ENCODE measurements at regions not wholly inside any gene's neighbourhood (a gene's known extent, or its start where the extent isn't known, plus 50 kb on each side); places are given as distances from the start of the nearest gene placed in this dataset.
"Not testable (repeated sequence)": the region's sequence is repeated elsewhere in the genome, so short reads cannot be mapped to it uniquely, and the experiment has no call there.

GRCh38 chr2:87338998-87339397 lies 317.4 kb upstream of the PLGLB1 start:
- POLR2A ChIA-PET; H3K27me3 ChIP-seq (ENCODE audit: control insufficient read depth in 2 of 2, insufficient read depth in 2 of 2, low read length in 2 of 2); H3K36me3 ChIP-seq (ENCODE audit: control insufficient read depth in 2 of 2, extremely low read depth in 1 of 2, insufficient read depth in 2 of 2, low read length in 2 of 2); H3K9ac ChIP-seq (replicated peaks; ENCODE audit: extremely low read depth, insufficient read depth, low read length); H3K79me2 ChIP-seq (ENCODE audit: control insufficient read depth, insufficient read depth, low read length); H3K27ac ChIP-seq (ENCODE audit: insufficient read depth, low read depth, low read length); BruUV-seq (replicated peaks); H3K9me1 ChIP-seq (replicated peaks; ENCODE audit: control insufficient read depth, extremely low read depth, insufficient read depth, low read length); H3K4me3 ChIP-seq (replicated peaks in 1 of 3; ENCODE audit: insufficient read depth in 1 of 3, low read depth in 1 of 3, low read length in 3 of 3); dilution Hi-C loops (cut with MboI; ENCODE audit: extremely low pct_ligation_motif_present, low sequenced_read_pairs); H3K9me3 ChIP-seq (replicated peaks; ENCODE audit: control insufficient read depth, insufficient read depth, low read length); H3K4me1 ChIP-seq (ENCODE audit: control insufficient read depth, extremely low read depth, insufficient read depth, low read length); intact Hi-C loops (cut with micrococcal nuclease); H3K4me2 ChIP-seq (ENCODE audit: insufficient read depth, low read length); H2AFZ ChIP-seq (ENCODE audit: low read depth, low read length); FAIRE-seq; CTCF ChIA-PET; H4K20me1 ChIP-seq (replicated peaks; ENCODE audit: control insufficient read depth, extremely low read depth, insufficient read depth, low read length): not testable (repeated sequence)
- peak; percentile 1 for DNase-seq (ENCODE audit: low read depth, low spot score)

DNA sequence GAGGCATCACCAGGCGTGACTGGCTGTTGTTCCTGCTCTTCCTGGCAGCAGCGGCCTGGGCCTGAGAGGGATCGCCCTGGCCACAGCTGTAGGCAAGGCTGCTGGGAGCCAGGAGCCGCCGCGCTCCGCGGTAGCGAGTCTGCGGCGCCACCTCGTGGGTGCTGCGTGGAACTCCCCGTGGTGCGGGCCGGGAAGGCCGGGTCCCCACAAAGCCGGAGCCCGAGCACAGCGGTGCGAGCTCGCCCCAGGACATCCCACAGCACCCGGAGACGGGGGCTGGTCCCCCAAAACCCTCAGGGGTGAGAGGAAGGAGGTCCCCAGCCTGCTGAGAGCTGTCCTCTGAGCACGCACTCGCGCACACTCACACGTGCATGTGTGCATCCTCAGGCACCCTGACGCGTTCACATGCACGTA lies 320.0 kb upstream of the PLGLB1 start:
- POLR2A ChIA-PET; dilution Hi-C loops (cut with MboI; ENCODE audit: extremely low pct_ligation_motif_present, low sequenced_read_pairs); H3K9me3 ChIP-seq (replicated peaks; ENCODE audit: control insufficient read depth, insufficient read depth, low read length); intact Hi-C loops (cut with micrococcal nuclease); H4K20me1 ChIP-seq (replicated peaks; ENCODE audit: control insufficient read depth, extremely low read depth, insufficient read depth, low read length); CTCF ChIA-PET; H3K79me2 ChIP-seq (ENCODE audit: control insufficient read depth, insufficient read depth, low read length); BruUV-seq (replicated peaks); H3K9ac ChIP-seq (replicated peaks; ENCODE audit: extremely low read depth, insufficient read depth, low read length); H3K4me3 ChIP-seq (replicated peaks in 1 of 3; ENCODE audit: insufficient read depth in 1 of 3, low read depth in 1 of 3, low read length in 3 of 3); H3K36me3 ChIP-seq (ENCODE audit: control insufficient read depth in 2 of 2, extremely low read depth in 1 of 2, insufficient read depth in 2 of 2, low read length in 2 of 2); H3K27ac ChIP-seq (ENCODE audit: insufficient read depth, low read depth, low read length); H3K4me1 ChIP-seq (ENCODE audit: control insufficient read depth, extremely low read depth, insufficient read depth, low read length); FAIRE-seq; H3K27me3 ChIP-seq (ENCODE audit: control insufficient read depth in 2 of 2, insufficient read depth in 2 of 2, low read length in 2 of 2); H3K4me2 ChIP-seq (ENCODE audit: insufficient read depth, low read length); H3K9me1 ChIP-seq (replicated peaks; ENCODE audit: control insufficient read depth, extremely low read depth, insufficient read depth, low read length): not testable (repeated sequence)
- peak; percentile 56 for DNase-seq (ENCODE audit: low read depth, low spot score)
- peak overlapping the region; percentile 54 for H2AFZ ChIP-seq (ENCODE audit: low read depth, low read length)
- peak; percentile 24 to 56 for TF ChIP-seq CTCF (IDR thresholded peaks at IDR 0.05; ENCODE audit: extremely low read depth in 1 of 2, insufficient read depth in 1 of 2, low read depth in 1 of 2, low read length in 2 of 2)

DNA sequence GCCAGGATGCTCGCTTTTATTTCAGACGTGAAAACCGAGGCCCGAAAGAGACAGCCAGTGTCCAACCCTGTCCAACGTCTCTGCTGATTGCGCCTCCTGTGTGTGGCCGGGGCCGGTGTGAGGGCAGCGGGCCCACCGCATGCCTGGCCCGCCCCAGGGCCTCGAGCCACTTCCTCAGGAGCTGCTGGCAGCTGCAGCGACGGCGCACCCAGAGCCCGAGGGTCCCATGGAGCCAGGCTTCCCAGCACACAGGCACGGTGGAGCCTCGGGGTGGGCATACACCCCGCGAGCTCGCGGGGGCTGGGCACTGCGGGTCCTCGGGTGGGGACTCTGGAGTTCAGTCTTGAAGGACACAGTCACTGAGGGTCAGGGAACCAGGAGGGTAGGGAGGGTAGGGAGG lies 320.5 kb upstream of the PLGLB1 start:
- DNase-seq (ENCODE audit: low read depth, low spot score); FAIRE-seq; intact Hi-C loops (cut with micrococcal nuclease); H3K27ac ChIP-seq (ENCODE audit: insufficient read depth, low read depth, low read length); dilution Hi-C loops (cut with MboI; ENCODE audit: extremely low pct_ligation_motif_present, low sequenced_read_pairs); H4K20me1 ChIP-seq (replicated peaks; ENCODE audit: control insufficient read depth, extremely low read depth, insufficient read depth, low read length); BruUV-seq (replicated peaks); H3K4me1 ChIP-seq (ENCODE audit: control insufficient read depth, extremely low read depth, insufficient read depth, low read length); POLR2A ChIA-PET; H2AFZ ChIP-seq (ENCODE audit: low read depth, low read length); H3K4me3 ChIP-seq (replicated peaks in 1 of 3; ENCODE audit: insufficient read depth in 1 of 3, low read depth in 1 of 3, low read length in 3 of 3); H3K79me2 ChIP-seq (ENCODE audit: control insufficient read depth, insufficient read depth, low read length); H3K27me3 ChIP-seq (ENCODE audit: control insufficient read depth in 2 of 2, insufficient read depth in 2 of 2, low read length in 2 of 2); H3K4me2 ChIP-seq (ENCODE audit: insufficient read depth, low read length); H3K36me3 ChIP-seq (ENCODE audit: control insufficient read depth in 2 of 2, extremely low read depth in 1 of 2, insufficient read depth in 2 of 2, low read length in 2 of 2); H3K9me1 ChIP-seq (replicated peaks; ENCODE audit: control insufficient read depth, extremely low read depth, insufficient read depth, low read length); H3K9ac ChIP-seq (replicated peaks; ENCODE audit: extremely low read depth, insufficient read depth, low read length); H3K9me3 ChIP-seq (replicated peaks; ENCODE audit: control insufficient read depth, insufficient read depth, low read length); CTCF ChIA-PET: not testable (repeated sequence)

DNA sequence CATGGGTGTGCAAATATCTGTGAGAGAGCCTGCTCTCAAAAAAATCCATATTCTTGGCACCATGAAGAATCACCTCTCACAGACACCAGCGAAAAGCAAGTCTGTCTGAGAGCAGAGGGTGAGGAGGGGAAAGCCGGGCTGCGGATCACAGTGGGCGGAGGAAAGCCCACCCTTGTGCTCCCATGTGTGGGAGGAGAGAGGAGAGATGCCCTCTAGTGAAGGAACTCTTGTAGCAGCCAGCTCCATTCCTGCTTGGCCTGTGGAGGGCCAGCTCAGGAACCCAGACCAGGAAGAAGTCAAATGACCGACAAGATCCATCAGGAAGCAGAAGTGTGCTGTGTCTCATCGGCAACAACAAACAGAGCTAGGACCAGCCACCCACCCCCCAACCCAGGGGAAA lies 321.7 kb upstream of the PLGLB1 start:
- H3K27ac ChIP-seq (ENCODE audit: insufficient read depth, low read depth, low read length); H3K9me1 ChIP-seq (replicated peaks; ENCODE audit: control insufficient read depth, extremely low read depth, insufficient read depth, low read length); dilution Hi-C loops (cut with MboI; ENCODE audit: extremely low pct_ligation_motif_present, low sequenced_read_pairs); intact Hi-C loops (cut with micrococcal nuclease); H3K4me2 ChIP-seq (ENCODE audit: insufficient read depth, low read length); H3K27me3 ChIP-seq (ENCODE audit: control insufficient read depth in 2 of 2, insufficient read depth in 2 of 2, low read length in 2 of 2); H3K79me2 ChIP-seq (ENCODE audit: control insufficient read depth, insufficient read depth, low read length); H3K4me1 ChIP-seq (ENCODE audit: control insufficient read depth, extremely low read depth, insufficient read depth, low read length); H4K20me1 ChIP-seq (replicated peaks; ENCODE audit: control insufficient read depth, extremely low read depth, insufficient read depth, low read length); H3K36me3 ChIP-seq (ENCODE audit: control insufficient read depth in 2 of 2, extremely low read depth in 1 of 2, insufficient read depth in 2 of 2, low read length in 2 of 2); FAIRE-seq; POLR2A ChIA-PET; H3K9ac ChIP-seq (replicated peaks; ENCODE audit: extremely low read depth, insufficient read depth, low read length); H3K9me3 ChIP-seq (replicated peaks; ENCODE audit: control insufficient read depth, insufficient read depth, low read length); CTCF ChIA-PET; H2AFZ ChIP-seq (ENCODE audit: low read depth, low read length); BruUV-seq (replicated peaks); H3K4me3 ChIP-seq (replicated peaks in 1 of 3; ENCODE audit: insufficient read depth in 1 of 3, low read depth in 1 of 3, low read length in 3 of 3): not testable (repeated sequence)
- DNase-seq (ENCODE audit: low read depth, low spot score) = peak; percentile 3
